ENCODE measurements at regions not wholly inside any gene's neighbourhood (a gene's known extent, or its start where the extent isn't known, plus 50 kb on each side); places are given as distances from the start of the nearest gene placed in this dataset.

- H3K27ac ChIP-seq (ENCODE audit: control insufficient read depth, insufficient read depth, low read length) = no peak overlapping the region
- dilution Hi-C loops (cut with MboI; ENCODE audit: extremely low pct_ligation_motif_present, low sequenced_read_pairs) = no loop called here
- H2AFZ ChIP-seq (ENCODE audit: control insufficient read depth, low read length) = no peak overlapping the region
- H3K9me1 ChIP-seq (ENCODE audit: control insufficient read depth, extremely low read depth, insufficient read depth, low read length) = no peaks in the 10 kb centered on the region
- FAIRE-seq (no peak), DNase-seq (ENCODE audit: low read depth, low spot score) (no peak)
- peaks cover 5% of the 10 kb centered on the region for H3K27me3 ChIP-seq (ENCODE audit: control insufficient read depth, extremely low read depth, insufficient read depth, low read length)
- H3K4me3 ChIP-seq (ENCODE audit: control insufficient read depth in 2 of 3, extremely low read depth in 1 of 3, insufficient read depth in 2 of 3, low read depth in 1 of 3, low read length in 3 of 3) = no peak overlapping the region
- TF ChIP-seq CTCF (optimal IDR thresholded peaks at IDR 0.05 in 1 of 3, IDR thresholded peaks at IDR 0.05 in 1 of 3, conservative IDR thresholded peaks at IDR 0.05 in 1 of 3; ENCODE audit: extremely low read depth in 1 of 3, insufficient read depth in 2 of 3, low read length in 3 of 3) (no peak), EZH2 (IDR thresholded peaks at IDR 0.05; ENCODE audit: low read length) (no peak)
- H3K36me3 ChIP-seq (ENCODE audit: control insufficient read depth in 2 of 2, extremely low read depth in 1 of 2, insufficient read depth in 2 of 2, low read length in 2 of 2) = no peaks in the 10 kb centered on the region
- H3K9me3 ChIP-seq (ENCODE audit: control insufficient read depth, low read depth, low read length) = no peaks in the 10 kb centered on the region
- H3K4me2 ChIP-seq (ENCODE audit: control insufficient read depth, extremely low read depth, insufficient read depth, low read depth, low read length) = no peak overlapping the region
- H3K79me2 ChIP-seq (ENCODE audit: control insufficient read depth, insufficient read depth, low read length) = no peaks in the 10 kb centered on the region
- no peak overlapping the region for H3K9ac ChIP-seq (ENCODE audit: control insufficient read depth, extremely low read depth, insufficient read depth, low read length)
- H3K4me1 ChIP-seq (ENCODE audit: control insufficient read depth, extremely low read depth, insufficient read depth, low read length) = no peaks in the 10 kb centered on the region
- no peaks in the 10 kb centered on the region for H4K20me1 ChIP-seq (ENCODE audit: control insufficient read depth, extremely low read depth, insufficient read depth, low read length)
Measured at GRCh38 chr3:45333549-45333948, 54.8 kb upstream of the LARS2 start.

- Histone ChIP-seq H4K20me1 (ENCODE audit: control insufficient read depth, extremely low read depth, insufficient read depth, low read length) (no peaks in the 10 kb centered on the region), H3K27me3 (ENCODE audit: control insufficient read depth, extremely low read depth, insufficient read depth, low read length) (peaks cover 8% of the 10 kb centered on the region), H3K36me3 (ENCODE audit: control insufficient read depth in 2 of 2, extremely low read depth in 1 of 2, insufficient read depth in 2 of 2, low read length in 2 of 2) (no peaks in the 10 kb centered on the region), H2AFZ (ENCODE audit: control insufficient read depth, low read length) (no peak overlapping the region), H3K27ac (ENCODE audit: control insufficient read depth, insufficient read depth, low read length) (no peak overlapping the region), H3K9me3 (ENCODE audit: control insufficient read depth, low read depth, low read length) (no peaks in the 10 kb centered on the region), H3K79me2 (ENCODE audit: control insufficient read depth, insufficient read depth, low read length) (no peaks in the 10 kb centered on the region), H3K9me1 (ENCODE audit: control insufficient read depth, extremely low read depth, insufficient read depth, low read length) (no peaks in the 10 kb centered on the region), H3K4me1 (ENCODE audit: control insufficient read depth, extremely low read depth, insufficient read depth, low read length) (no peaks in the 10 kb centered on the region), H3K9ac (ENCODE audit: control insufficient read depth, extremely low read depth, insufficient read depth, low read length) (no peak overlapping the region), H3K4me3 (ENCODE audit: control insufficient read depth in 2 of 3, extremely low read depth in 1 of 3, insufficient read depth in 2 of 3, low read depth in 1 of 3, low read length in 3 of 3) (no peak overlapping the region), H3K4me2 (ENCODE audit: control insufficient read depth, extremely low read depth, insufficient read depth, low read depth, low read length) (no peak overlapping the region)
- DNase-seq (ENCODE audit: low read depth, low spot score) (no peak), FAIRE-seq (no peak)
- dilution Hi-C loops (cut with MboI; ENCODE audit: extremely low pct_ligation_motif_present, low sequenced_read_pairs) = no loop called here
- TF ChIP-seq EZH2 (IDR thresholded peaks at IDR 0.05; ENCODE audit: low read length) (no peak), CTCF (optimal IDR thresholded peaks at IDR 0.05 in 1 of 3, IDR thresholded peaks at IDR 0.05 in 1 of 3, conservative IDR thresholded peaks at IDR 0.05 in 1 of 3; ENCODE audit: extremely low read depth in 1 of 3, insufficient read depth in 2 of 3, low read length in 3 of 3) (no peak)
Measured at GRCh38 chr3:45337839-45338470, 50.4 kb upstream of the LARS2 start.

Data from keratinocyte (primary cell).